Mucosa of descending colon (tissue), 3 donors: ENCODE measurements at regions not wholly inside any gene's neighbourhood (a gene's known extent, or its start where the extent isn't known, plus 50 kb on each side); places are given as distances from the start of the nearest gene placed in this dataset.

ENCODE experiments used
- ATAC-seq: fragments of 200-7000 bp; cut with Tn5 transposase; one replicate; pipeline ENCODE4 v1.9.1; 2020; ENCODE audit warnings: mild to moderate bottlenecking, moderate library complexity
- DNase-seq, 3 donors: peaks; one replicate each; pipeline ENCODE4 v3.0.0-alpha.2; 2020
- H3K36me3 ChIP-seq: fragments of 200-600 bp; one replicate; pipeline ENCODE4 v1.8.0; 2021; ENCODE audit warnings: low read depth, mild to moderate bottlenecking
- H3K4me1 ChIP-seq: fragments of 200-600 bp; one replicate; pipeline ENCODE4 v1.8.0; 2021; ENCODE audit warnings: low read depth, mild to moderate bottlenecking
- H3K4me3 ChIP-seq: fragments of 200-600 bp; one replicate; pipeline ENCODE4 v1.8.0; 2021; ENCODE audit warnings: mild to moderate bottlenecking
- H3K9me3 ChIP-seq: fragments of 200-600 bp; one replicate; pipeline ENCODE4 v1.8.0; 2021; ENCODE audit warnings: mild to moderate bottlenecking
- intact Hi-C, 2 donors: fragments of 100-400 bp; cut with DNase I in 1 of 2; cut with micrococcal nuclease in 1 of 2; formaldehyde crosslinking; loops; one replicate each; pipeline versions ENCODE4 v1.11.0 to v1.11.1; 2022; cut with DNase I, micrococcal nuclease
- TF ChIP-seq, protein P1 (sequence below): fragments of 200-600 bp; IDR thresholded peaks from one replicate; pipeline ENCODE4 v1.8.0; 2022; ENCODE audit warnings: antibody characterized with exemption, mild to moderate bottlenecking
- donor health status: DM: no; HTN: no; CAD: no; lungs with moderate emphysema.
- donor health status: DM: no; HTN: no; CAD: no.
- donor health status: DM: no; HTN: yes; CAD: no.

DNA sequence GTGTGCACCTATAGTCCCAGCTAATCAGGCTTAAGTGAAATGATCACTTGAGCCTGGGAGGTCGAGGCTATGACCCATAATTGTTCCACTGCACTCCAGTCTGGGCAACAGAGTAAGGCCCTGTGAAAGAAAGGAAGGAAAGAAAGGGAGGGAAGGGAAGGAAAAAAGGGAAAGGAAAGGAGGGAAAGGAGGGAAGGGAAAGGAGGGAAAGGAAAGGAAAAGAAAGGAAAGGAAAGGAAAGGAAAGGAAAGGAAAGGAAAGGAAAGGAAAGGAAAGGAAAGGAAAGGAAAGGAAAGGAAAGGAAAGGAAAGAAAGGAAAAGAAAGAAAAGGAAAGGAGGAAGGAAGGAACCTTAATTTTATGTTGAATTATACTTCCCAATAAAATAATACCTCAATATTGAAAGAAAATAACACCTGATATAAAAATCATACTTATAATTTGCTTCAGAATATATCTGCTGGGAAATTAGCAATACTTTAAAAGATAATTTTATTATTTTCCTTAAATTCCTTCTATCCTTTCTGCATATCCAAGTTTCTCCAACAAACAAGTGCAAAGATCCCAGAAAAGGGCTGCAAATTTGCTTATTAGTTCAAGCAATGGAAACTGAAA is 177.3 kb downstream of the KLF12 start:
- TF ChIP-seq, protein P1, sequence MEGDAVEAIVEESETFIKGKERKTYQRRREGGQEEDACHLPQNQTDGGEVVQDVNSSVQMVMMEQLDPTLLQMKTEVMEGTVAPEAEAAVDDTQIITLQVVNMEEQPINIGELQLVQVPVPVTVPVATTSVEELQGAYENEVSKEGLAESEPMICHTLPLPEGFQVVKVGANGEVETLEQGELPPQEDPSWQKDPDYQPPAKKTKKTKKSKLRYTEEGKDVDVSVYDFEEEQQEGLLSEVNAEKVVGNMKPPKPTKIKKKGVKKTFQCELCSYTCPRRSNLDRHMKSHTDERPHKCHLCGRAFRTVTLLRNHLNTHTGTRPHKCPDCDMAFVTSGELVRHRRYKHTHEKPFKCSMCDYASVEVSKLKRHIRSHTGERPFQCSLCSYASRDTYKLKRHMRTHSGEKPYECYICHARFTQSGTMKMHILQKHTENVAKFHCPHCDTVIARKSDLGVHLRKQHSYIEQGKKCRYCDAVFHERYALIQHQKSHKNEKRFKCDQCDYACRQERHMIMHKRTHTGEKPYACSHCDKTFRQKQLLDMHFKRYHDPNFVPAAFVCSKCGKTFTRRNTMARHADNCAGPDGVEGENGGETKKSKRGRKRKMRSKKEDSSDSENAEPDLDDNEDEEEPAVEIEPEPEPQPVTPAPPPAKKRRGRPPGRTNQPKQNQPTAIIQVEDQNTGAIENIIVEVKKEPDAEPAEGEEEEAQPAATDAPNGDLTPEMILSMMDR = no peak
- H3K4me1 ChIP-seq = no peaks in the 10 kb centered on the region
- H3K9me3 ChIP-seq = no peaks in the 10 kb centered on the region
- no peaks in the 10 kb centered on the region for H3K36me3 ChIP-seq
- H3K4me3 ChIP-seq = no peak overlapping the region
- intact Hi-C loops = no loop called here
- DNase-seq (no peak), ATAC-seq (no peak)

GRCh38 chr13:73955977-73956500 is 178.2 kb downstream of the KLF12 start:
- Histone ChIP-seq H3K36me3 (no peaks in the 10 kb centered on the region), H3K9me3 (no peaks in the 10 kb centered on the region), H3K4me1 (no peaks in the 10 kb centered on the region), H3K4me3 (no peak overlapping the region)
- DNase-seq (no peak), ATAC-seq (no peak)
- TF ChIP-seq, protein P1 = no peak
- intact Hi-C loops = no loop called here

DNA sequence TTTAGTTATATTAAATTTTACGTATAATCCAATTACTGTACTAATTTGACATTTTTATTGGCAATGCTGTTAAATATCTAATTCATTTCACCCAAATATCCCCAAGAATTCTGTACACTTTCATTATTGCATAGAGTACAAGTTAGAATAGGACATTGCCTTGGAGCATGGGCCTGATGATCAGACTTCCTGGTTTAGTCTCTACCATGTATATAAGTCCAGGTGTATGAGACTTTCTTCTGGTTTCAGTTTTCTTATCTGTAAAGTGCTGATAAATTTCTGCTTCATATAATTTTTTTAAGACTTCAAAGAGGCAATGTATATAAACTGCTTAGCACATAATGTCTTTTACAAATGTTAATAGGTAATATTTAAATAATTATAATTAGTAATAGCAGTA is 179.4 kb downstream of the KLF12 start:
- Histone ChIP-seq H3K4me1 (no peaks in the 10 kb centered on the region), H3K36me3 (no peaks in the 10 kb centered on the region), H3K4me3 (no peak overlapping the region), H3K9me3 (no peaks in the 10 kb centered on the region)
- DNase-seq (no peak), ATAC-seq (peak; percentile 29)
- intact Hi-C loops = no loop called here
- TF ChIP-seq, protein P1 = no peak

- no peak overlapping the region for H3K4me3 ChIP-seq
- DNase-seq (no peak), ATAC-seq (no peak)
- TF ChIP-seq, protein P1 = no peak
- intact Hi-C loops = no loop called here
- no peaks in the 10 kb centered on the region for H3K4me1 ChIP-seq
- no peaks in the 10 kb centered on the region for H3K9me3 ChIP-seq
- H3K36me3 ChIP-seq = no peaks in the 10 kb centered on the region
Measured at GRCh38 chr13:73952648-73953047, 181.6 kb downstream of the KLF12 start.

DNA sequence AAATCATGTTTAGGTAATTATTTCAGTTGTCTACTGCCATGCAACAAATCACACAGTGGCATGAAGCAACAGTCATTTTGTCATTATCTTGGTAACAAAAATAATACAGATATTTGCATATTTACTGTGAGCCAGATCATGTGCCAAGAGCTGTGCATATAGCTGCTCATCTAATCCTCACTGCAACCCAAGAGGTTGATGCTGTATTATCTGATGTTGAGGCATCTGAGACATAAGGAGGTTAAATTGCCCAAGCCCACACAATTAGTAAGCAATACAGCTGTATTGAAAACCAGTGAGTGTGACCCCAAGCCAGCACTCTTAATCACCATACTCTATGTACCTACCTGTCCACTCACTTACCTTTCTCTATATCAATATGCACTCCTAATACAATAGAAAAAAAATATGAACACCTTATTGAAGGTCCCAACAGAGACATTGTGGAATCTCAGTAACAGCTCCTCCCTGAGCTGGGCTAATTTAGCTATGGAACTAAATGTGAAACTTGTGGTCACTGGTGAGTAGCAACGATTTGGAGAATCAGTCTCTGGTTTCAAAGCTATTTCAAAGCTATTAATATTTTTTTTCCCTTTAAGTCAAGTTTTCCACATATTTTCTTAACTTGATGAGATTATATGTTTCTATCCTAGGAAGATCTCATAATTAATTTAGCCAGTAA is 185.2 kb downstream of the KLF12 start:
- no peaks in the 10 kb centered on the region for H3K9me3 ChIP-seq
- H3K4me1 ChIP-seq = no peaks in the 10 kb centered on the region
- intact Hi-C loops = no loop called here
- H3K36me3 ChIP-seq = no peaks in the 10 kb centered on the region
- ATAC-seq = no peak
- TF ChIP-seq, protein P1 = no peak
- H3K4me3 ChIP-seq = no peak overlapping the region
- no peak for DNase-seq
